SK-N-MC (cell line): ENCODE measurements at regions not wholly inside any gene's neighbourhood (a gene's known extent, or its start where the extent isn't known, plus 50 kb on each side); places are given as distances from the start of the nearest gene placed in this dataset.

Experiments used
- DNase-seq: peaks from one replicate; pipeline ENCODE4 v3.0.0-alpha.2; 2011; ENCODE audit warnings: low read depth, low spot score
- H3K27ac ChIP-seq: fragments of 200-600 bp; sonication (generic); 2 replicates; pipeline ENCODE4 v1.5.1; 2016; ENCODE audit warnings: mixed run types
- H3K36me3 ChIP-seq: fragments of 200-600 bp; sonication (generic); 2 replicates; pipeline ENCODE4 v1.6.1; 2017; ENCODE audit warnings: antibody characterized with exemption, low read length, mixed read lengths; ENCODE audit not compliant: insufficient read depth
- H3K4me3 ChIP-seq: fragments of 200-600 bp; sonication (generic); 2 replicates; pipeline ENCODE4 v1.5.1; 2016
- H3K9ac ChIP-seq: fragments of 200-600 bp; sonication (generic); 2 replicates; pipeline ENCODE4 v1.8.0; 2017; ENCODE audit warnings: mixed run types, mixed read lengths; ENCODE audit not compliant: insufficient read length
- H3K9me3 ChIP-seq: fragments of 200-600 bp; sonication (generic); 2 replicates; pipeline ENCODE4 v1.6.1; 2017; ENCODE audit warnings: low read depth, mild to moderate bottlenecking, antibody characterized with exemption, low read length, moderate library complexity, mixed read lengths
- EZH2 ChIP-seq: fragments of 200-600 bp; sonication (generic); IDR thresholded peaks from one replicate; pipeline ENCODE4 v1.6.1; 2017; ENCODE audit warnings: antibody characterized with exemption
- FOXP2 ChIP-seq: optimal IDR thresholded peaks from 2 replicates; pipeline ENCODE3; 2011; ENCODE audit warnings: mild to moderate bottlenecking, moderate library complexity; ENCODE audit not compliant: insufficient read depth; ENCODE audit errors: extremely low read length, control extremely low read depth
- POLR2AphosphoS5 ChIP-seq: IDR thresholded peaks from 2 replicates; pipeline ENCODE4 v1.6.1; 2012; ENCODE audit warnings: mild to moderate bottlenecking, low read depth, low read length, borderline replicate concordance

- DNase-seq: no peak
- Histone ChIP-seq H3K4me3 (no peak overlapping the region), H3K27ac (no peak overlapping the region), H3K9ac (no peak overlapping the region), H3K9me3 (no peaks in the 10 kb centered on the region), H3K36me3 (no peaks in the 10 kb centered on the region)
- no peak for TF ChIP-seq EZH2
- TF ChIP-seq POLR2AphosphoS5: no peak
- no peak for TF ChIP-seq FOXP2
These were observed 1029.1 kb upstream of the ACO1 start for GRCh38 chr9:31355159-31355882.

GRCh38 chr9:31355965-31356364 lies 1028.5 kb upstream of the ACO1 start:
- no peak overlapping the region for H3K4me3 ChIP-seq
- H3K27ac ChIP-seq: no peak overlapping the region
- TF ChIP-seq FOXP2 (no peak), POLR2AphosphoS5 (no peak), EZH2 (no peak)
- H3K36me3 ChIP-seq: no peaks in the 10 kb centered on the region
- H3K9ac ChIP-seq: no peak overlapping the region
- no peaks in the 10 kb centered on the region for H3K9me3 ChIP-seq
- no peak for DNase-seq

GRCh38 chr9:31359071-31359470 lies 1025.4 kb upstream of the ACO1 start:
- H3K27ac ChIP-seq: no peak overlapping the region
- DNase-seq: no peak
- no peaks in the 10 kb centered on the region for H3K9me3 ChIP-seq
- H3K36me3 ChIP-seq: no peaks in the 10 kb centered on the region
- H3K4me3 ChIP-seq: no peak overlapping the region
- no peak overlapping the region for H3K9ac ChIP-seq
- TF ChIP-seq FOXP2 (no peak), EZH2 (no peak), POLR2AphosphoS5 (no peak)

- H3K27ac ChIP-seq: no peak overlapping the region
- TF ChIP-seq EZH2 (no peak), POLR2AphosphoS5 (no peak), FOXP2 (no peak)
- DNase-seq: no peak
- no peak overlapping the region for H3K9ac ChIP-seq
- no peak overlapping the region for H3K4me3 ChIP-seq
- H3K9me3 ChIP-seq: no peaks in the 10 kb centered on the region
- no peaks in the 10 kb centered on the region for H3K36me3 ChIP-seq
These were observed 1020.3 kb upstream of the ACO1 start for GRCh38 chr9:31364171-31364570.

GRCh38 chr9:31372799-31373587 lies 1011.5 kb upstream of the ACO1 start:
- TF ChIP-seq POLR2AphosphoS5 (no peak), FOXP2 (no peak), EZH2 (no peak)
- no peak overlapping the region for H3K27ac ChIP-seq
- no peak overlapping the region for H3K4me3 ChIP-seq
- H3K9me3 ChIP-seq: no peaks in the 10 kb centered on the region
- H3K9ac ChIP-seq: no peak overlapping the region
- no peaks in the 10 kb centered on the region for H3K36me3 ChIP-seq
- no peak for DNase-seq

GRCh38 chr9:31377358-31377757 lies 1007.1 kb upstream of the ACO1 start:
- Histone ChIP-seq H3K9ac (no peak overlapping the region), H3K4me3 (no peak overlapping the region), H3K27ac (no peak overlapping the region), H3K36me3 (no peaks in the 10 kb centered on the region), H3K9me3 (no peaks in the 10 kb centered on the region)
- TF ChIP-seq FOXP2 (no peak), POLR2AphosphoS5 (no peak), EZH2 (no peak)
- no peak for DNase-seq

DNA sequence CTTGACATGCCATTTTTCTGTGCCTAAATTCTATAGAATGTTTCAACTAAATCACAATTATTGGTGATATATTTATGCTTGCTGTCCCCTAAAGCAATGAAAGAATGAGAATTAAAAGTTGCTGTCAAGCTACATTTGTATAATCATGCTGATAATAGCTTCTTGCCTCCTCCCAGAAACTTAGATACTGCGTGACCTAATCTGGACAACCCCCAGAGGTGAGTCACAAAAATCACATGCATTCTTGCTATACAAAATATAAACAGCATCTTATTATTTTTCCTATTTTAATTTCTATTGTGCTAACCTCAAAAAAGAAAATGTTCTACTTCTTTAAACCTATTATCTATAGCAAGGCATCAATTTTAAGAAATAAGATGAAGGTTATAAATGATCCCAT lies 995.8 kb upstream of the ACO1 start:
- Histone ChIP-seq H3K9me3 (no peaks in the 10 kb centered on the region), H3K4me3 (no peak overlapping the region), H3K36me3 (no peaks in the 10 kb centered on the region), H3K27ac (no peak overlapping the region), H3K9ac (no peak overlapping the region)
- no peak for DNase-seq
- TF ChIP-seq POLR2AphosphoS5 (no peak), EZH2 (no peak), FOXP2 (no peak)

- H3K4me3 ChIP-seq: no peak overlapping the region
- TF ChIP-seq FOXP2: no peak
- no peak for TF ChIP-seq EZH2
- no peak for TF ChIP-seq POLR2AphosphoS5
- no peak for DNase-seq
These were observed 995.4 kb upstream of the ACO1 start for GRCh38 chr9:31389075-31389474.

GRCh38 chr9:31390403-31391025 lies 993.9 kb upstream of the ACO1 start:
- Histone ChIP-seq H3K36me3 (no peaks in the 10 kb centered on the region), H3K4me3 (no peak overlapping the region), H3K9ac (no peak overlapping the region), H3K27ac (no peak overlapping the region), H3K9me3 (no peaks in the 10 kb centered on the region)
- no peak for TF ChIP-seq FOXP2
- no peak for TF ChIP-seq EZH2
- no peak for TF ChIP-seq POLR2AphosphoS5
- DNase-seq: no peak

More at GRCh38 chr9:31389075-31389474, 995.4 kb upstream of the ACO1 start:
- Histone ChIP-seq H3K27ac (no peak overlapping the region), H3K9ac (no peak overlapping the region), H3K36me3 (no peaks in the 10 kb centered on the region), H3K9me3 (no peaks in the 10 kb centered on the region)
